ENCODE measurements at regions not wholly inside any gene's neighbourhood (a gene's known extent, or its start where the extent isn't known, plus 50 kb on each side); places are given as distances from the start of the nearest gene placed in this dataset.
"Not testable (repeated sequence)": the region's sequence is repeated elsewhere in the genome, so short reads cannot be mapped to it uniquely, and the experiment has no call there.

GRCh38 chr2:129570812-129571211 lies 408.7 kb upstream of the RAB6C start:
- DNase-seq, result not testable (repeated sequence)

- DNase-seq, result no peak
Observed at GRCh38 chr2:129575431-129575830, 404.0 kb upstream of the RAB6C start.

DNA sequence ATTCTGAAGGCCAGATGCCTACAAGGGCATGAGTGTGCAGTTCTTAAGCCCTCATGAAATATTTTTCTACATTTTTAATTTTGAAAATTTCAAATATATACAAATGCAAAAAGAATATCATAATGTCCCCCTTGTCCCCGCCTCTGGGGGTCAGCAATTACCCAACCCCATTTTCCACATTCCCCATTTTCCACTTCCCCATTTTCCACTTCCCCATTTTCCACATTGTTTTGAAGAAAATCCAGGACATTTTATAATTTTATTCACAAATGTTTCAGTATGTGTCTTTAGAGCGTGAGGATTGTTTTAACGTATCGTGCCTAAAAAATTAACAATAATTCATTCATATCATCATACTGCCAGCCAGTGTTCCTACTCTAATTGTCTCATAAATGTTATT lies 403.6 kb upstream of the RAB6C start:
- DNase-seq, result no peak

DNA sequence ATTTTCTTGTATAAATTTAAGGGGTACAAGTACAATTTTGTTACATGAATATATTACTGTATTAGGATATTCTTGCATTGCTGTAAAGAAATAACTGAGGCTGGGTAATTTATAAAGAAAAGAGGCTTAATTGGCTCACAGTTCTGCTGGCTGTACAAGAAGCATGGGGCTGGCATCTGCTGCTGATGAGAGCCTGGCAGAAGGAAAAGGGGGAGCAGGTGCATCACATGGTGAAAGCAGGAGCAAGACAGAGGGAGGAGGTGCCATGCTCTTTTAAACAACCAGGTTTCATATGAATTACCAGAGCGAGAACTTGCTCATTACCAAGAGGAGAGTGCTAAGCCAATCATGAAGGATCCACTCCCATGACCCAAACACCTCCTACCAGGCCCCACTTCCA lies 399.5 kb upstream of the RAB6C start:
- DNase-seq, result no peak

DNA sequence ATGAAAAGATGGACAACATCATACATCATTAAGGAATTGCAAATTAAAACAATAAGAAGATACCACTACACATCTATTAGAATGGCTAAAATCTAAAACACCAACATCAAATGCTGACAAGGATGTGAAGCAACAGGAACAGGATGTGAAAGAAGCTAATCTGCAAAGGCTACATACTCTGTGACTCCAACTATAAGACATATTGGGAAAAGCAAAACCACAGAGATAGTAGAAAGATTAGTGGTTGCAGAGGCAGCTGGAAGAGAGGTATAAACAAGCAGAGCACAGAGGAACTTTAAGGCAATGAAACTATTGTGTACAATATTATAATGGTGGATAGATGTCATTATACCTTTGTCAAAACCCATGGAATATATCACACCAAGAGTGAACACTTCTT lies 393.7 kb upstream of the RAB6C start:
- DNase-seq, result no peak

GRCh38 chr2:129587426-129588064 lies 391.9 kb upstream of the RAB6C start:
- DNase-seq, result no peak

- no peak for DNase-seq
Observed at GRCh38 chr2:129604560-129604959, 374.9 kb upstream of the RAB6C start.

GRCh38 chr2:129605646-129606045 lies 373.8 kb upstream of the RAB6C start:
- DNase-seq, result no peak

DNA sequence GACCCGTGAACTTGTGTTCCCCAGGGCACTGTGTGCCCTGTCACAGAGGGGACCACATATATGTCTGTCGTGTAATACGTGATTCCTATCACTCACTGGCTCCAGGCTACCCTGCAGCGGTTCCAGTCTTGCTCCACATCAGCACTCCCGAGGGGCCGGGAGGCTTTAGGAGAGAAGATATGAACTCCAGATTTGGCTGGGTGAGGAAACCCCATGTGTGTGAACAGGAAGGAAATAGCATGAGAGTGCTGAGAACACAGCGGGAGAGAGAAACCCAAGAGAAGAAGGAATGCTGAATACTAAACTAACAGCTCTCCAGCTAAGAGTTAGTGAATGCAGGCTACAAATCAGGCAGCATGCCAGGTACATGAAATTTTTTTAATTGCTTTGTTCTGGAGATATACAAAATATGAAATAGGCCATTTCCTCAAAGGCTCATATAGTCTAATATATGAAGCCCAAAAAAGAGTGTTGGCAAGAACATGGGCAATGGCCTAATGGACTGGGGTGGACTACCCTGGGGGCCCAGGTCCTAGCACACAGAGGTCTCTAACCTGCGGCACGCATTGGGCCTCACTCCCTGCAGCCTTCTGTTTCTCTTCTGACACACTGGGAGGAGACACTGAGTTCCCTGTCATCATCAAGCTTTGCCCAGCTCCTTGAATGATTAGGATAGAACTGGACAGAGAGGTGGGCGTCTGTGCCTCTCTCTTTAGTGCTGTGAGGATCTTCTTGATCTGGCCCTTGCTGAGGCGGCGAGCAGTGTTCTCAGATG lies 372.8 kb upstream of the RAB6C start:
- no peak for DNase-seq

DNA sequence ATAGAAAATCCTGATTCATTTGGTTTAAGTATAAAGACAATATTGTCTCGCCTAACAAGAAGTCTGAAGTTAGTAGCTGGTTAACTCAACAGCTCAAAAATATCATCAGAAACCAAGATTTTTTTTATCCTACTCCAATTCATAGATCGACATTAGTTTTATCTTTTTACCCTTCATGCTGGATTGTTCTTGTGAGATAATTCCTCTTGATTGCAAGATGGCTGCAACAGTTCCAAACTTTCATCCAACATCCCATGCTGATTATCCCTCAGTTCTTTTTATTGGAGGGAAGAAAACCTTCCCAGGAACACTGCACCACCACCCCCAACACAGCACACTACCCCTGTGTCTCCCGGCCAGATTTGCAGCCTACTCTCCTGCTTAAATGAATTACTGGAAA lies 370.2 kb upstream of the RAB6C start:
- no peak for DNase-seq

DNA sequence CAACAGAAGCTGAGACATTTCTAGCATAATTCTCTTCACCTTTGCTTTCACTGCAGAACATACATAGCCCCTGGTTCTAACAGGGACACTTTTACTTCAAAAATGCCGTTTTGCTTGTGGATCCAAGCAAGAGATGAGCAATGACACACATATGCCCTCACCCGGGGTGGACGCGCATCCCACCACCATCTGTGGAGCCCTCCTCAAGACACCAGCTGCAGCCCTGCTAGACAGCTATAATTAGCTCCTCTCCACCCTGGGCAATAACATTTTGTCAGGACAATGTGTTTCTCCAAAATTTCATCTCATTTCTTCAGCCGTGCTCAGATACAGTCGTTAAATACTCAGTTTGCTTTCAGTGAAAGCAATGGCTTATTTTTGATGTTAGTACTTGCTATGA lies 368.7 kb upstream of the RAB6C start:
- DNase-seq, result no peak

DNA sequence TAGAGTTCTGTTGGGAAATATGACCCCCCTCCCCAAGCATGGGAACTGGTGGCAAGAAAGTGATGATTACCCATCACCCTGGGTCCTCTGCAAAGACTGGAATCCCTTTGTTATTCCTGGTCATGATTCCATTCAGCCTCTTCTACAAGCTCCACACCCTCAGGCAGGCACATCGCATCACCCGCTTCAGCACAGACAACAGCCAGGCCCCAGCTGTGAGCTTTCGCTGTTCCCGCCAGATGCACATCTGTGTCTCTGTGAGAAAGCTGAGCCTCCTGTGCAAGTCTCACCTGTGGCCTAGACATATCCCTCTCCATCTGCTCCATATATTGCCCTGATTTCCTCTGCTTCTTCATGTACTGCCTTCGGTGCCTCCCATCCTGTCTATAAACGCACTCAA lies 368.0 kb upstream of the RAB6C start:
- DNase-seq, result no peak

DNA sequence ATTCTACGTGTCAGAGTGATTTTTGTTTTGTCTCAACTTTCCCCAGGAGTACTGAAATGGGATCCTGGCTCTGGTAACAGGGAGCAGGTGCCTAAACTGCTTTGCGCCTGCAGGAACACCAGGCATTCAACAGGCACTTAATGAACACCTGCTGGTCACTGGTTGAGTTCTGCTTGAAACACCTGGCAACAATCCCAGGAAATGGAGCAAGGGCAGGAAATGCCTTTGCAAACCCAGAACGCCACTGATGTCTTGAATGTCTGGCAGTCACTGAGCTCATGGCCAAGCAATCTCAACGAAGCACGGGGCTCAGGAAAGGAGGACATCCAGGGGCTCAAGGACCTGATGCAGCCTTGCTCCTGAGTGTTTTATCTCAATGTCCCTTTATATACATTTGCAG lies 360.0 kb upstream of the RAB6C start:
- DNase-seq, result no peak

DNA sequence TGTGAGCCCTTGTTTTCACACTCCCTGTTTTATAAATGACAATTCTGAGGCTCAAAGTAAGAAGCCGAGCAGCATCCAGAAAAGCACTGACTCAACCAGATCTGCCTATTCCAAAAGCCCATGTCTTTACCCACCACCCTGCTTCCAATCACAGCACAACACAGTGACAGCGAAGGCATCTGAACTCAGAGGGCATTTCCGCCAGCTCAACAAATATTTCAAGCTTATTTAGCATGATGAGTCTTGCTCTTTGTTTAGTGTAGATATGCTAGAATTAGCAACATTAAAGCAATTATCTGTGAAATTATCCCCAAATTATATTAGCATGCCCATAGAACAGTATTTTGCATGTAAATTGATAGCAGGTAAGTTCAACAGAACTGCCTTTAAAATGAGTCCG lies 359.1 kb upstream of the RAB6C start:
- no peak for DNase-seq

GRCh38 chr2:129623783-129624182 lies 355.7 kb upstream of the RAB6C start:
- no peak for DNase-seq

DNA sequence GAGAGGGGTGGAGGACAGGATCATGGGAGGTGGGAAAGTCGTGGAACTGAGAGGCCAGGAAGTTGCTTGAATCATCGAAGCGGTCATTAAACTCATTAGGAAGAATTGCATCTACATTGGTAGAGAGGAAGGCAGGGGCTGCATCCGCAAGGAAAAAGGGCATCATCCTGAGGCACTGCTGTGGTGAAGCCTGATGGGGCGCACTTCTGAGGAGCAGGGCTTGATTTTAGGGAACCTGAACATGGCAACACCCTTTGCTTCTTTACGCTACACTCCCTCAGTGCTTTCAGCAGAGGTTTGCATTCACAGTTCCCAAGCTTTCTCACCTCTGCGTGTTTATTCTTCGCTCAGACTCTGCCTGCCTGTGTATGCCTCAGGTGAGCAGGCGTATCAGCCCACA lies 352.0 kb upstream of the RAB6C start:
- DNase-seq, result no peak

DNA sequence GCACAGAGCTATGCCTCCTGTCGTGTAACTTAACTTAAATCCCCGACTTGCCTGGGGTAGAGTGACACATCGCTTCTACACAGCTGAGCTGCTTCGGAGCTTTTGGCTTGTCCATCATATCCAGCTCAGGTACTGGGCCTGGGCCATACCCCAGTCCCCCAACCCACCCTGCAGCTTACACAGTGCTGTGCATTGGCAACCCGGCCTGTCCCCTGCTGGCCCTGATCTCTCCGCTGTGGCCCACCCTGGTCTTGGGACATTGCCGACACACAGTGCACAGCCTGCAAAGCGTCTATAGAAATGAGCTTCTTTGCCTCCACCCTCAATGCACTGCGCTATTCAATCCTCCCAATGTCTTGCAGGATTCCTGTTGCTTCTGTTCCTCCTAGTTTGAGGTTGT lies 342.8 kb upstream of the RAB6C start:
- DNase-seq, result no peak

DNA sequence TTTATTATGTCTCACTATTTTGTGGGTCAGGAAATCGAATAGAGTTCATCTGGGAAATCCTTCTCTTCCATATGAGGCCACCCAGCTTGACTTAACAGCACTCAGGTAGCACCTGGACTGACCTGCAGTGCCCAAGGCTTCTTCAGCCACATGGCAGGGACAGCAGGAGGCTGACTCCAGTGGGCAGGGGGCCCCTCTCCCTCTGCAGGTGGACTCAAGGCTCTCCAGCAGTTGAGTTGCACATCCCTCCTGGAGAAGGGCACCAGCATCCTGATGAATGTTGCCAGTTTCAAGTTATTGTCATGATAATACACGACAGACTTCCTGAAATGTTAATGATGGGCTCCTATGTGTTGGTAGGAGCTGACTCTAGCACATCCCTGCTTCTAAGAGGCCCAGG lies 338.1 kb upstream of the RAB6C start:
- DNase-seq, result no peak

- no peak for DNase-seq
Observed at GRCh38 chr2:129642526-129643043, 336.9 kb upstream of the RAB6C start.

DNA sequence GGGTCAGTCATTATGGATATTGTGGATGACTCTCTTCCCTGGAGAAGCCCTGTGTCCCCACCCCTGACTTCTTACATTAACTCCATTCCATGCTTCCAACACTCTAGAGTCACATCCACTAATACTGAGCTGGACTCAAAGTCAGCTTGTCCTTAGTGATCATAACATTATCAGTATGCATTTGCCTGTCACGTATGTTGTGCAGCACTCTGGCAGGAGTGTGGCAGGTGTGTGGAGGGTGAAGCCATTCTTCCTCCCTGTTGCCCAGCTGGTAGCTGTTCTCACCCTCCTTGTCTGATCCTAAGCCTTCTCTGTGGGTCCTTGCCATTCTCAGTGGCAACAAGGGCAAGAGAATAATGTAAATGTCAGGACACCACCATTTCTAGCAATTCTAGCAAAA lies 334.1 kb upstream of the RAB6C start:
- DNase-seq, result no peak

DNA sequence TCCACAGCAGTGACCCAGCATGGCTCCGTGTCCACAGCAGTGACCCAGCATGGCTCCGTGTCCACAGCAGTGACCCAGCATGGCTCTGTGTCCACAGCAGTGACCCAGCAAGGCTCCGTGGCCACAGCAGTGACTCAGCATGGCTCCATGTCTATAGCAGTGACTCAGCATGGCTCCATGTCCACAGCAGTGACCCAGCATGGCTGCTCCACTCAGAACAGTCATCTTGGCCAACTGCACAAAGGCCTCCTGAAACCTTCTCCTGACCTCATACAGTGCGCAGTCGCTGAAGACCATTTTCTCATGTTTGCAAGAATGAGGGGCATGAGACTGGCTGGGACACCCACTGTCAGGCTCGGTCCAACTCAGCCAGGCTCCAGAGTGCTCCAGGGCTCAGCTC lies 333.4 kb upstream of the RAB6C start:
- DNase-seq, result no peak

DNA sequence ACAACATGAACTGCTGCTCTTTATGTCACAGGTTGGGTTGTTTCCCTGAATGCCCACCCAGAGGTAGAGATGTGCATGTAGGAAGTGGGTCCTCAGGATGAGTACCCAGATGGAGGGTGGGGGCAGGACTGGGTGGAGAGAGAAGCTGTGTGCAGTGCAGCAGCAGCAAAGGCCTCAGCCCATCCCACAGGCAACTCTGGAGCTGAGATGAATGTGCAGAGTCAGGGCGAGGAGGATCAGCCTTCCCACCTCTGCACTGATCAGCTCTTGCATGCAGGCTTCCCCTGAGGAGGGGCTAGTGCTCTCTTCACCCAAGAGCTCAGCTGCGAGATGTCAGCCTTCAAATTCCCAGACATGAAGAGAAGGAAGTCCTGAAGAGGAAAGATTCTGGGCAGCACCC lies 326.2 kb upstream of the RAB6C start:
- DNase-seq, result no peak

DNA sequence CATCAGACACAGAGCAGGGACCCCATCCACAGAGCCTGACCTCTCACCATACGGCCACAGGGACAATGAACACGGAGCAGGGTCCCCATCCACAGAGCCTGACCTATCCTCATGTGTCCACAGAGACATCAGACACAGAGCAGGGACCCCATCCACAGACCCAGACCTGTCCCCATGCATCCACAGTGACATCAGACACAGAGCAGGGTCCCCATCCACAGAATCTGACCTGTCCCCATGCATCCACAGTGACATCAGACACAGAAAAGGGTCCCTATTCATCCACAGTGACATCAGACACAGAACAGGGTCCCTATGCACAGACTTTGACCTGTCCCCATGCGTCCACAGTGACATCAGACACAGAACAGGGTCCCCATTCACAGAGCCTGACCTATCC lies 325.1 kb upstream of the RAB6C start:
- DNase-seq, result no peak

DNA sequence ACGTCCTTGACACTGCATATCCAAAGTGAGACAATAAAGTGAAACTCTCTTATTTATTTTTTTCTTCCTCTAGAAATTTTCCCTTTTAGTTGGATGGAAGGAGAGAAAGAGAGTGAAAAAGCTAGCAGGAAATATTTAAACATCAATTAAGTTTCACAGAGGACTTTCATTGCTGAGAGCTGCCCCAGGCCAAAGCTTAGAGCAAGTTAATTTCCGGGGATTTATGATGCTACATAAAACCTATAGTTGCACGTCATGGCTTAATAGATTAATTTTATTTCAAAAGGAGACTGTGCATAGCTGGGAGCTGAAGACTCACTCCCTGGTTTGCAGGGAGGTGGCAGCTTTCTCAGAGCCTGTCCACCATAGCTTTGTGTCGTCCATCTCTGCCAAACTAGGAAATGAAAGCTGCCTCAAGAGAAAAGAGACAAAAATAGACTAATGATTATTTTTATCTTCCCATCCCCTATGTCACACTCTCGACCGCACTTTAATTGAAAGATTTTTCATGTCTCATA lies 323.3 kb upstream of the RAB6C start:
- DNase-seq, result no peak

DNA sequence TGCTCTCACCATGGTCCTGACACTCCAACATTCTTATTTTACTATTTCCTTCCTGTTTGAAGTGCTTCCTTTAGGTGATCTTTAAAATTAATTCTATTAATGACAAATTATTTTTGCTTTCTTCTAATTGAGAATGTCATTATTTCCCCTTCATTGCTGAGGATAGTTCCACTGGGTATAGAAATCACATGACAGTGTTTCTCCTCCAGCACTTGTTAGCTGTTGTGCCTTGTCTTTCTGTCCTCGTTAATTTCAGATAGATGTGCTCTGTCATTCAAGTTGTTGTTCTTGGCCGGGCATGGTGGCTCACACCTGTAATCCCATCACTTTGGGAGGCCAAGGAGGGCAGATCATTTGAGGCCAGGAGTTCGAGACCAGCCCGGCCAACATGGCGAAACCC lies 321.0 kb upstream of the RAB6C start:
- no peak for DNase-seq

All from activated CD8-positive, alpha-beta memory T cell treated with anti-CD3 and anti-CD28 coated beads, Interleukin-2, amount 50 U/mL, for 48 hours (primary cell).